ENCODE measurements at regions not wholly inside any gene's neighbourhood (a gene's known extent, or its start where the extent isn't known, plus 50 kb on each side); places are given as distances from the start of the nearest gene placed in this dataset.
A peak's percentile ranks its signal among the peaks of the same experiment; 100 is the strongest.

DNA sequence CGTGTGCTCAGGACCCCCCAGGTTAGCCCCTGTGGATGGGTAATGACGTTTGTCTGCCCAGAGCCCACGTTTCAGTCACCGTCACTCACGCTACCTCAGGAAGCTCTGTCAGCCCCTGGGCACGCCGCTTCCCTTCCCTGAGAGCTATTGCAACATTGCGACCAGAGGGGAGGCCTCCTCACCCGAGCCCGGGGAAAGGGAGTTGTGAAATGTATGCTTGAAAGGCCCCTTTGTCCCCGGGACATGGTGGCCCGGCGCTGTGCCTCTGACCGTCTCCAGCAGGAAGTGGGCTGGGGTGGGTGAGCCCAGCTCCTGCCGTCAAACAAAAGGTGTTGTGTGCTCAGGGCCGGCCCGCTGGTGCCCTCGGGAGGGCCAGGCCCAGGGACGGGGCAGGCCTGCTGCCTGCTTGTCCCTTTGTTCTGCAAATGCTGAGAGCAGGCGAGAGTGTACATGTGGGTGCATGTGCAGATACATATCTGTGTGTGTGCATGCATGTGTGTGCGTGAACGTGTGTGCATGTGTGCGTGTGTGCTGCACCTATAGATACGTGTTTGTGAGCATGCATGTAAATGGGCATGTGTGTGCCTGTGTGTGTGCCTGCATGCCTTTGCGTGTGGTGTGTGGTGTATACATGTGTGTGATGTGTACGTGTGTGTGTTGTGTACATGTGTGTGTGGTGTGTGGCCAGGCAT is 1125.0 kb downstream of the BRD1 start (continued):
- TF ChIP-seq, protein P1, sequence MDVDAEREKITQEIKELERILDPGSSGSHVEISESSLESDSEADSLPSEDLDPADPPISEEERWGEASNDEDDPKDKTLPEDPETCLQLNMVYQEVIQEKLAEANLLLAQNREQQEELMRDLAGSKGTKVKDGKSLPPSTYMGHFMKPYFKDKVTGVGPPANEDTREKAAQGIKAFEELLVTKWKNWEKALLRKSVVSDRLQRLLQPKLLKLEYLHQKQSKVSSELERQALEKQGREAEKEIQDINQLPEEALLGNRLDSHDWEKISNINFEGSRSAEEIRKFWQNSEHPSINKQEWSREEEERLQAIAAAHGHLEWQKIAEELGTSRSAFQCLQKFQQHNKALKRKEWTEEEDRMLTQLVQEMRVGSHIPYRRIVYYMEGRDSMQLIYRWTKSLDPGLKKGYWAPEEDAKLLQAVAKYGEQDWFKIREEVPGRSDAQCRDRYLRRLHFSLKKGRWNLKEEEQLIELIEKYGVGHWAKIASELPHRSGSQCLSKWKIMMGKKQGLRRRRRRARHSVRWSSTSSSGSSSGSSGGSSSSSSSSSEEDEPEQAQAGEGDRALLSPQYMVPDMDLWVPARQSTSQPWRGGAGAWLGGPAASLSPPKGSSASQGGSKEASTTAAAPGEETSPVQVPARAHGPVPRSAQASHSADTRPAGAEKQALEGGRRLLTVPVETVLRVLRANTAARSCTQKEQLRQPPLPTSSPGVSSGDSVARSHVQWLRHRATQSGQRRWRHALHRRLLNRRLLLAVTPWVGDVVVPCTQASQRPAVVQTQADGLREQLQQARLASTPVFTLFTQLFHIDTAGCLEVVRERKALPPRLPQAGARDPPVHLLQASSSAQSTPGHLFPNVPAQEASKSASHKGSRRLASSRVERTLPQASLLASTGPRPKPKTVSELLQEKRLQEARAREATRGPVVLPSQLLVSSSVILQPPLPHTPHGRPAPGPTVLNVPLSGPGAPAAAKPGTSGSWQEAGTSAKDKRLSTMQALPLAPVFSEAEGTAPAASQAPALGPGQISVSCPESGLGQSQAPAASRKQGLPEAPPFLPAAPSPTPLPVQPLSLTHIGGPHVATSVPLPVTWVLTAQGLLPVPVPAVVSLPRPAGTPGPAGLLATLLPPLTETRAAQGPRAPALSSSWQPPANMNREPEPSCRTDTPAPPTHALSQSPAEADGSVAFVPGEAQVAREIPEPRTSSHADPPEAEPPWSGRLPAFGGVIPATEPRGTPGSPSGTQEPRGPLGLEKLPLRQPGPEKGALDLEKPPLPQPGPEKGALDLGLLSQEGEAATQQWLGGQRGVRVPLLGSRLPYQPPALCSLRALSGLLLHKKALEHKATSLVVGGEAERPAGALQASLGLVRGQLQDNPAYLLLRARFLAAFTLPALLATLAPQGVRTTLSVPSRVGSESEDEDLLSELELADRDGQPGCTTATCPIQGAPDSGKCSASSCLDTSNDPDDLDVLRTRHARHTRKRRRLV (CRISPR knock-in tag; IDR thresholded peaks at IDR 0.05): peak; percentile 75; the same call in 1 of the 2 replicates
- TF ChIP-seq ZBTB34 (CRISPR knock-in tag; IDR thresholded peaks at IDR 0.05) (no peak; the same call in 1 of the 2 replicates), PITX1 (CRISPR knock-in tag; IDR thresholded peaks at IDR 0.05) (peak; percentile 83), FLYWCH1 (CRISPR knock-in tag; IDR thresholded peaks at IDR 0.05) (no peak), SP4 (CRISPR knock-in tag; IDR thresholded peaks at IDR 0.05) (no peak), AKAP8 (CRISPR knock-in tag; IDR thresholded peaks at IDR 0.05) (peak; percentile 89), ATF7 (IDR thresholded peaks at IDR 0.05) (no peak), ATF7 (CRISPR knock-in tag; IDR thresholded peaks at IDR 0.05) (peak; percentile 66; the same call in 1 of the 2 replicates), ZNF614 (CRISPR knock-in tag; IDR thresholded peaks at IDR 0.05; ENCODE audit: borderline replicate concordance) (peak; percentile 76; the same call in 1 of the 2 replicates)
- TF ChIP-seq, protein P2, sequence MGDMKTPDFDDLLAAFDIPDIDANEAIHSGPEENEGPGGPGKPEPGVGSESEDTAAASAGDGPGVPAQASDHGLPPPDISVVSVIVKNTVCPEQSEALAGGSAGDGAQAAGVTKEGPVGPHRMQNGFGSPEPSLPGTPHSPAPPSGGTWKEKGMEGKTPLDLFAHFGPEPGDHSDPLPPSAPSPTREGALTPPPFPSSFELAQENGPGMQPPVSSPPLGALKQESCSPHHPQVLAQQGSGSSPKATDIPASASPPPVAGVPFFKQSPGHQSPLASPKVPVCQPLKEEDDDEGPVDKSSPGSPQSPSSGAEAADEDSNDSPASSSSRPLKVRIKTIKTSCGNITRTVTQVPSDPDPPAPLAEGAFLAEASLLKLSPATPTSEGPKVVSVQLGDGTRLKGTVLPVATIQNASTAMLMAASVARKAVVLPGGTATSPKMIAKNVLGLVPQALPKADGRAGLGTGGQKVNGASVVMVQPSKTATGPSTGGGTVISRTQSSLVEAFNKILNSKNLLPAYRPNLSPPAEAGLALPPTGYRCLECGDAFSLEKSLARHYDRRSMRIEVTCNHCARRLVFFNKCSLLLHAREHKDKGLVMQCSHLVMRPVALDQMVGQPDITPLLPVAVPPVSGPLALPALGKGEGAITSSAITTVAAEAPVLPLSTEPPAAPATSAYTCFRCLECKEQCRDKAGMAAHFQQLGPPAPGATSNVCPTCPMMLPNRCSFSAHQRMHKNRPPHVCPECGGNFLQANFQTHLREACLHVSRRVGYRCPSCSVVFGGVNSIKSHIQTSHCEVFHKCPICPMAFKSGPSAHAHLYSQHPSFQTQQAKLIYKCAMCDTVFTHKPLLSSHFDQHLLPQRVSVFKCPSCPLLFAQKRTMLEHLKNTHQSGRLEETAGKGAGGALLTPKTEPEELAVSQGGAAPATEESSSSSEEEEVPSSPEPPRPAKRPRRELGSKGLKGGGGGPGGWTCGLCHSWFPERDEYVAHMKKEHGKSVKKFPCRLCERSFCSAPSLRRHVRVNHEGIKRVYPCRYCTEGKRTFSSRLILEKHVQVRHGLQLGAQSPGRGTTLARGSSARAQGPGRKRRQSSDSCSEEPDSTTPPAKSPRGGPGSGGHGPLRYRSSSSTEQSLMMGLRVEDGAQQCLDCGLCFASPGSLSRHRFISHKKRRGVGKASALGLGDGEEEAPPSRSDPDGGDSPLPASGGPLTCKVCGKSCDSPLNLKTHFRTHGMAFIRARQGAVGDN (CRISPR knock-in tag; IDR thresholded peaks at IDR 0.05): peak; percentile 99

Measured in HepG2 (cell line).